Suppressor macrophage (primary cell): ENCODE measurements at regions not wholly inside any gene's neighbourhood (a gene's known extent, or its start where the extent isn't known, plus 50 kb on each side); places are given as distances from the start of the nearest gene placed in this dataset.
"Not testable (repeated sequence)": the region's sequence is repeated elsewhere in the genome, so short reads cannot be mapped to it uniquely, and the experiment has no call there.

Experiments used
- DNase-seq, 4 experiments: peaks; one replicate each; pipeline ENCODE4 v3.0.0-alpha.2; 2020 to 2022

DNA sequence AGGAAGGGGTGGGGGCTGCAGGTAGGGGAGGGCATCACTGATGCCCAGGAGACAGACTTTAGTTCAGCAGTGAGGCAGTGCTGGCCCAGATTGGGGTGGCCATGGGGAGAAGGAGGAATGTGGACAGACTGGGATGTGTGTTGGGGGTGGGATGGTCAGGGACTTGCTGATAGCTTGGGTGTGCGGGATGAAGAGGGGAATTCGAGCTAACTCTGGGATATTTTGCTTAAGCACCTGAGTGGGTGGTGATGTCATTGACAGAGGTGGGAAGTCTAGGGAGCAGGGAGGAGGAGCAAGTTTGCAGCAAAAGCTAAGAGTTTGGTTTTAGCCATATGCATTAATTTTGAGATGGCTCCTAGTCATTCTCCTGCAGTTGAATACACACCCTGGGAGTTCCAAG, 207.5 kb downstream of the RPLP1 start:
- DNase-seq: no peak

DNA sequence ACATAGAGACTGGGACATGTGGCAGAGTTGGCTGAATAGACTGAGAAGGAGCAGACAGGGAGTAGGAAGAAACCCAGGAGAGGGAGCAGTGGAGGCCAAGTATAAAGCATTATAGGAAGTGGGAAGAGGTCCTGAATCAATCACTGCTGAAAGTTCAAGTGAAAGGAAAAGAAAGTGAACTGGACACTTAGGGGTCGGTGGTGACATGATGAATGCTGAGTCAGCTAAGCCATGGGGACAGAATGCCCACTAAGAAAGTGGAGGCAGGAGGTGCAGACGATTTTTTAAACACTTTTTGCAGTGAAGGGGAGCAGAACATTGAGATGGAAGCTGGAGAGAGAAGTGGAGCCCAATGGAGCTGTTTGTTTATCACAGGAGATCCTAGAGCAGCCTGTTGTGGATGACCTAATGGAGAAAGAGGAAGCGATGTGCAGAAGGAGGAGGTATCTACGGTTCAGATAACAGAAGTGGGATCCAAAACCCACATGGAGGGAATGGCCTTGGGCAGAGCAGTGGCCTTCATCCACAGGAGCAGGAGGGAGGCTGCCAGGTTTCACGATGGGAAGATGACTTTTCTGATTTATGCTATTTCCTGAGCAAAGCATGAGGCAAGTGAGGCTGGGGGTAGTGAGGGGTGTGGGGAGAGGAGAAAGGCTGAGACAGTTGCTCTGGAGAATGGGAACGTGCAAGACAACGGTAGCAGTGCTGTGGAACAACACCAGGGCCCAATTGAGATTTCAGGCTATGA, 208.2 kb downstream of the RPLP1 start:
- peak; percentile 54 to 82 (median 72) for DNase-seq

DNA sequence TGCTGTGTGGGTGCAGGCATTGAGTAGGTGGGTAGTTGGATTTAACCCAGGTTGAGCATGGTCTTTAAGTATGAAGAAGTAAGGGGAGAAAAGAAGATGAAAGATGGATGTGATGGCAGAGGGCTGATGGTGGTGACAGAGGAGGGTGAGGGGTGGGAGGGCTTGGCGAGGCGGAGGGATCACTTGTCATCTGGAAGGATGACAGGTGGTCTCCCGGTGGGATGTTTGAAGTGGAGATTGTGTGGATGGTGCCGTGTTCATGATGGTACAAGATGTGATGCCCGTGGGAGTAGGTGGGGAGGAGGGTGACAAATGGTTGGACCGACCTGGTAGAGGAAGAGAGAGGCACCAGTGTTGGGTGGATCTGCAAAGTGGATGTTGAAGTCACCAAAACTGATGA, 208.8 kb downstream of the RPLP1 start:
- DNase-seq: no peak

DNA sequence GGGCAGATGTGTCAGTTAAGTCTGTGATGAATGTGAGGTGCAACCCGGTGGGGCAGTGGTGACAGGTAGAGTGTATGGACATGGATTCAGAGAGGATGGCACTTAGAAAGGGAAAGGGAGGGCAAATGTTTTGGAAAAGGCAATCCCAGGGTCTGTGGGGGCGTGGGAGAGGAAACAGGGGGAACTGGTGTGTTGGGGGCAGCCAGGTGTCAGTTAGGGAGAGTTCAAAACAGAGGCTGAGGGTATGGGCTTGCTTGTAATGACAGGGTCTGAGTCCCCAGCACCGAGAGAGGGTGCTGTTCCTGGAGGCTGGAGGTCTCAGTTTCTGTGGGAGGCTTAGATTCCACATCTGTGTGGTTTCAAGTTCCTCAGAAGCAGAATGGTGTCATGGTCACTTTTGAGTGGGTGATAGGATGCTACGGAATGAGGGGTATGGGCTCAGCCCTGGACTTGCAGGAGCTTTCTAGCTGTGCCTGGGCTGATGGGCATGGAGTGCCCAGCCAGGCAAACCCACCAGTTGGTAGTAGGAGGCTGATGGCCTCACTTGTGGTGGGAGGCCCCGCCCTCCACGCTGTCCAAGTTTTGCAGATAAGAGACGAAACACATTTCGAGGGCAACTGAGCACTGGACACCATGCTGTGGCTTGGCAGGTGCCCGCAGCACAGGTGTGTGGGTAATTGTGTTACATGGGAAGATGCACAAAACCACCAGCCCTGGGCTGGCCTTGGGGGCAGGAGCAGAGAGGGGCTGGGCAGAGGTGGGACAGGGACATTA, 209.4 kb downstream of the RPLP1 start:
- DNase-seq: peak; percentile 21 to 58 (median 43)

DNA sequence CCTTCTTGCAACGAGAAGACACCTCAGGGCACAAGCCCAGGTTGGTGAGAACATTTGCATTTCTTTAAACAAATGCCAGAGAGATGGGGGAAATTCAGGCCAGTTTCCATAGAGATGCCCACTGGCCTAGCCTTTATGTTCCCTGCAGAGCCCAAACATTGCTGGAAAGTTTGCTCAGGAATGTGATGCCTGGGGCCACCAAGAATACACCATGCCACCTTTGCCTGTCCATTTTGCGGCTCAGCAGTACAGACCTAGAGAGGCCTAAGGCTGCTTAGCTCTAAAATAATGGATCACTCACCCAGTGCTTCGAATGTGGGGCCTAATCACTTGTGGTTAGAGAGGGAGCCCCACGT, 210.0 kb downstream of the RPLP1 start:
- no peak for DNase-seq

DNA sequence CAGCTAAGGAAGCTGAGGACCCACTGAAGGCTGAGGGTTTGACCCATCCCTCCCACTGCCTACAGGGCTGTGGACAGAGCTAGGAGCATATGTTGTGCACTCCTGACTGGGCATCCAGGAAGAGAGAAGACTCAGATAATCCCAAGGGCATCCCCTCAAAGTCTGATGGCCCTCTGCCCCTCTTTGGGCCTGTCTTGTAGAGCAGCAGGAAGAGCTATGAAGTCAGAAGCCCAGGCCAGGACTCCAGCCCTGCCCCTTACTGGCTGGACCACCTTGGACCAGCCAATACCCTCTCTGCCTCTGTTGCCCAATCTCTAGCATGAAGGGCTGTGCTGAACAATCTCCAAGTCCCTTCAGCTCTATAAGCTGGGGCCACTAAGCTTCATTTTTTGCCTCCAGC, 210.8 kb downstream of the RPLP1 start:
- DNase-seq: no peak

DNA sequence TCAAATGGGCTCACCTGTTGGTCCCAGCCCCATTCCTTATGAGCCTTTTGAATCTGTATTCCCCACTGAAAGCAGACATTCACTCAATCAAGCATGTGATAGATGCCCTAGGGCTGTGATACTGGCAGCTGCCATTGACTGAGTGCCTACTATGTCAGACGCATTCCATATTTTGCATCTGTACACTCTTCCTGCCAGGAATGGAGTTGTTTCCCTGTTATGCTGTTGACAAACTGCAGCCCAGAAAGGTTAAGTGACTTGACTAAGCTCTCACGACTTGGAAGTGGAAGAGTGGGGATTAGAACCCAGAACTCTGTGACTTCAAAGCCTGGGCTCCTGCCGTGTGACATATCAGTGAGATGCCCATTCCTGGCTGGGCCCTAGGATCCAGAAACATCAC, 211.4 kb downstream of the RPLP1 start:
- no peak for DNase-seq

DNA sequence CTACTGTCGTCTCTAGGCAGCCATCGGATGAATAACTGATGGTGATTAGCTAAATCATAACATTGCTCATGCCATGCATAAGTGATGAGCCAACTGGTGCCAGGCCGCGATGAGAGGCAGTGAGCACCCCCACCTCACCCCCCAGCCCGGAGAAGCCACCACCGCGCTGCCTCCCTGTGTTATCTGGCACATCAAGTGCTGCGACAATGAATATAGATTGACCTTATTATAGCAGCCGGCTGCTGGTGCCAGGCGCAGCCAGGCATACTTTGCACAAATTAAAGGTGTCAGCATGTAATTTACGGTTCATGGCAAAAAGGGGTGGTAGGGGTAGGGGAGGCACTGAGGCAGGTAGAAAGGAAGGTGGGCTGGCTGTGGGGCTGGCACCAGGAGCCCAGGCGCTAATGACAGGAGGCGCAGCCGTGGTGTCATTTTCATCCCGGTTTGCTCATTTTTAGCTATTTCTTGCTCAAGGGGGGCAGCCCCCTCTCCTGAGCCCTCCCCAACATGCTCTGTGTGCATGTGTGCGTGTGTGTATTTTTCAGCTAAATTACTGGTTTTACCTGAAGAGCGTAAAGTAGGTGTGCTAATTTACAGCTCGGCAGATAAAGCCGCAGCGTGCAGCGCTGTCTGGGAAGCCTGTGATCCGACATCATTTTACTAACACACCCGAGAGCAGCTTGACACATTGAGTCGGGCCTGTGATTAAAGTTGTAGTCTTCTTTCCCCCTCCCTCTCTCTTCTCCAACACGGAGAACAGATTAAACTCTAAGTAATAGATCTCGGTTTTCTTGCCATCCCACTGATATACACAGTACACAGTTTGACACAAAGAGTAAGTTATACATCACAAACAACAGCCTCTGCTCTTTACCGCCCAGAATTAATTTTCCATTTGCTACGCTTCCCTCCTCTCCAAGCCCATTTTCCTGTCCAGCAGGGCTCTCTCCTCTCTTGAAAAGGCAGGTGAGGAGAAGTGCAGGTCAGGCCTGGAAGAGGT, 212.3 kb downstream of the RPLP1 start:
- DNase-seq: no peak

DNA sequence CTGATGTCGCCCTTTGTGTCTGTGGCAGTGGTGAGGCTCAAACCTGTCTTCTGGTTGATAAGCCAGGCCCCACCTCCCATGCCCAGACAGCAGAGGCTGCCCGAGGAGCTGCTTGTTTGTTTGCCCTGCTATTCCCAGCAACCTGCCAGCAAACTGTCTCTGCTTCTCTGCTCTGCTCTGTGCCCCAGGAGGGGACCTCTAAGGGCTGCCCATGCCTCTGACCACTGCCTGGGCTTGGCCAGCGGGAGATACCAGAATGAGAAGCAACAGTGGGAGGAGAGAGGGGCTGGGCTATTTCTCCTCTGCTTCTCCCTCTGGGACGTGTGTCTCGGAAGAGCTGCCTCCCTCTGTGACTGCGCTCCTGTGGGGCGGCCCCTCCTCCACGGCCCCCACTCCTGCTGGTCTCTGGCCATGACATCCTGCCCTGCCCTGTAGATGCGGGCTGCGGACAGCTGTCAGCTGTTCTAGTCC, 213.1 kb downstream of the RPLP1 start:
- peak in 1 of 4 experiments; percentile 18 for DNase-seq

DNA sequence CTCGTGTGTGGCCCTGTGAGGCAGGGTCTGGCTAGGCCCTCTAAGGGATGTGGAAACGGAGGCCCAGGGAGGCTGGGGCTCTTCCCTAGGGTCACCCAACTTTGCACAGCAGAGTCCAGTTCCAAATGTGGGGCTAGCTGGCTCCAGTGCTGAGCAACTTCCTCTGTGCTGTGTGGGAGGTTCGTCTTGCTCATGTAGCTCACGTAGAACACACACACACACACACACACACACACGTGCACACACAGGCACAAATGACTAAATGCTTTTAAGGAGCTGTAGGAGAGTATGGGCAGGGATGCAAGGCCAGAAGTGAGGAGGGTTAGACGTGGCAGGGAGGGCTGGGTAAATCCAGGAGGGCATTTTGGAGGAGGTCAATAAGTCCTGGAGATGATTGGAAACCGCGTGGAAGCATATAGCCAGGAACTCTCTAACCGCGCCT, 213.8 kb downstream of the RPLP1 start:
- DNase-seq: peak; percentile 86 to 94 (median 90)

DNA sequence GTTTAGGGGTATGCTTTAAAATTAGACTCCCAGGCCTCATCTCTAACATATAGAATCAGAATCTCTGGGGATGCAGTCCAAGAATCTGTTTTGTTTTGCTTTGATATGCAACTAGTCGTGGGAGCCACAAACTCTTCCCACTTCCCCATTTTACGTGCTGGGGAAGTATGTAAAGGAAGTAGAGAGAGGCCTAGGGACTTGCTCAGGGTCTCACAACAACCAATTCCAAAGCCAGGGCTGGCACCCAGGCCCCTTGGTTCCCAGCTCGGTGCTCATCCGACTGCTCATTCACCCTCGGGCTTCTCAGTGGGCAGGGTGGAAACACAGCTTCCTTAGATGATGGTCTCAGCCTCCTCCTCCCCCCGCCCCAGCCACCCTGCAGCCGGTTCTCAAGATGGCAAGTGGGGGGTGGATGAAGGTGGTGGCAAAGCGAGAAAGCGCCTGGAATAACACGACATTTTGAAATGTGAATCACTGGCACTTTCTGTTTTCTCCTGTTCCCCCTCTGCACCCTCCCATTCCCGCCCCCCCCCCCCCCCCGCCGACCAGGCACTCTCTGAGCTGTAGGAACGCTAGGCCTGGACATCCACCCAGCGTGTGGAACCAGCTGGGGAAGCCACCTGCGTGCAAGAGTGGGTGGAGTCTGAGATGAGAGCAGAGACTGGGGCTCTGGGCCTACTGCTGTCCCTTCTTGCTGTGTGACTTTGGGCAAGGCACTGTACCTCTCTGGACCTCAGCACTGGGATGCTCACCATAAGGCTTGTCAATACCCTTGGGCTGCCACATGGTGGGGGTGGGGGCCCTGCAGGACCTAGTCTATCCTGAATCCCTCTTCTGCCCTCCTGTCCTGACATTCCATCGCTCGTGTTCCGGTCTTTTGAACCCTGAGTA, 214.5 kb downstream of the RPLP1 start:
- DNase-seq: peak; percentile 87 to 95 (median 90)

DNA sequence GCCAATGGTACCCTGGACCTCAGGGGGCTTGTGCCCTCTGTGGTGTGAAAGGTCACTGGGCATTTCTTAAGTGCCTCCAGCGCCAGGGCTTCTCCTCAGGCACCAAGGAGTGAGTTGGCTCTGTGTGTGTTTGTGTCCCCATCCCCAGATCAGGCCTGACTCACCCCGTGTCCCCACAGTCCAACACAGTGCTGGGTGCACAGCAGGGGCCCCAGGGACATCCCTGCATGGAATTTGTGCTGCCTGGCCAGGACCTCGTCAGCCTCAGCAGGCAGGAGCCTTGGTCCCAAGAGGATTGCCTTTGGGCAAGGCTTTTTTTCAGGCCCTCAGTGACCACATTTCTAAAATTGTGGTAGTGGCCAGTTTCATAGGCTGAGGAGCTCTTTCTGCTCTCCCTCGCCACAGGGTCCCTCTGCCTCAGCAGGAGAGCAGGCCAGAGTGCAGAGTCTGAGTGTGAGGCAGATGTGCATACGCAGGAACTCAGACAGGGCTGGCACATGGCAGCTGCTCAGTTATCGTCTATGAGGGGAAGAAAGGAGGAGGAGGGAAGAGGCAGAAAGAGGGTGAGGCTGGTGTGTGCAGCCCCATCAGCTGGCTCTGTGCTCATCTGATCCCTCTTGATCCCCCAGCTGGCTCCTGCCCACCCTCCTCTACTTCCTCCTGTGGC, 215.6 kb downstream of the RPLP1 start:
- peak; percentile 12 to 48 (median 40) for DNase-seq

DNA sequence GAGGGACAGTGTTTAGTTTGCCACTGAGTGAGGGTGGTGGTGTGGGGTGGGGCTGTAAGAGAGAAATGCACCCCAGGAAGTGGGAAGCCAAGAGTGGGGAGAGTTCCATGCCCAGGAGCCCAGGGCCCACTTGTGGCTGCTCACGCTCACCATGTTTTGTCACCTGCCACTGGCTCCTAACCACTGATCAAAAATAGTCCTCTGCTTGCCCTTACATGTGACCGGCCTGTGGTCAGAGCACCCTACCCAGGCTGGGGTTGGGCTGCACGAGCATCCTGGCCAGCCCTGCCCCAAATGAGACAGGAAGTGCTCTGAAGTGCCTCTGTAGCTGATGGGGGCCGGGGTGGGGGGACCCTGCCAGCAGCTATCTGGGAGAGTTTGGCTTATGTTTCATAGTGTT, 216.3 kb downstream of the RPLP1 start:
- DNase-seq: peak; percentile 47 to 64 (median 64)

DNA sequence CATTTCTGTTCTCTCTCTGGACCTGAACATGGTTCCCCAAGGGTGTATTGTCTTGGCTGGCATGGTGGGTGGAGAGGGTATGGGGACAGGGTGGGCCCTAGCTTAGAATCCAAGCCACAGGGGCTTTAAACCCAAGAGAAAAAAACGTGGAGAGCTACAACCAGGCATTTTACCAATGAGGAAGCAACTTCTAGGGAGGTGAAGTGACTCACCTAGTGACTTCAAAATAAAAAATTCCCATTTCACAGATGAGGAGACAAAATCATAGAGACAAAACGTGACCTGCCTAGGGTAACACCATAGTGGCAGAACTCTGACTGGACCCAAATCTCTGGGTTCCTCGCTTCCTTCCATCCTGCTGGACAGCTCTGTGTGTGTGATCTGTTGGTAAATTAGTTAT, 216.8 kb downstream of the RPLP1 start:
- DNase-seq: peak in 1 of 4 experiments; percentile 40

DNA sequence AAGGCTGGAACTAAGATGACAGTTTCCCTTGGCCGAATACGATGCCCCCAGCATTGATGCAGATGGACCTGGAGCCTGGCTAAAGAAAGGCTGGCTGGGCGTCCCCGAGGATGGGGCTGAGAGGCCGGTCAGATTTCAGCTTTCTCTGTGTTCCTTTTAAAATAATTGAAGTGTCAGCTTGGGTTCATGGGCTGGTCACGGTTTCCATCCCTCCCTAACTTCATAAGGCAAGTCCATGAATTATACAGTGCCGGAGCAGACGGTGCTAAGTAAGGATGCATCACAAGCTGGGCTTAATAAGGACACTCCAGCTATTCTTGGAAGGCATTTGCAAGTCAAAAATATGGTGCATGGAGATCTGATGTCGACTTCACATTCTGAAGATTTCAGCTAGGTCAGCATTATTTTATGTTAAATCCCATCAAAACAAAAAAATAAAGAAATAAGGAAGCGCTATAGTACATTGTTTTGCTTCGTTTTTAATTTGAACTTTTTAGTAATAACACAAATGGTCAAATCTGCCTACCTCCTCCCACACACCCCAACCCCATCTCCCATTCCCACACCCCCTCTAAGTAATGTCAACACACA, 220.8 kb downstream of the RPLP1 start:
- no peak for DNase-seq

DNA sequence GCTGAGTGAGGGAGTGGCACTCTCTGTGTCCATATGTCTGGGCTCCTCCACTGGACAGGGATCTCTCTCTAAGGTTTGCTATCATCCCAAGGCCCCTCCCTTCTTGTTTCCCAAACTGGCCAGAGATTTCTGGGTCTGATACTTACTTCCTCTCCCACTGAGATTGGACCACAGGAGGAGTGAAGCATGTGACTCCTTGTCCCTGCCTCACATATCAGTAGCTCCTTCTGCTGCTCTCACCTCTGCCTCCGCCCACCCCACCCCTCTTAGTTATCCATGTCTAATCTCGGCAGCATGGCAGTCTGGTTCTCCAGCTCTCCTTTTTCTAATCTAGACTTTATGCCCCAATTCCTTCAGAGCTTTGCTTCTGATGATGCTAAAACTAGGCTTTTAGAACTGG, 223.1 kb downstream of the RPLP1 start:
- DNase-seq: no peak

DNA sequence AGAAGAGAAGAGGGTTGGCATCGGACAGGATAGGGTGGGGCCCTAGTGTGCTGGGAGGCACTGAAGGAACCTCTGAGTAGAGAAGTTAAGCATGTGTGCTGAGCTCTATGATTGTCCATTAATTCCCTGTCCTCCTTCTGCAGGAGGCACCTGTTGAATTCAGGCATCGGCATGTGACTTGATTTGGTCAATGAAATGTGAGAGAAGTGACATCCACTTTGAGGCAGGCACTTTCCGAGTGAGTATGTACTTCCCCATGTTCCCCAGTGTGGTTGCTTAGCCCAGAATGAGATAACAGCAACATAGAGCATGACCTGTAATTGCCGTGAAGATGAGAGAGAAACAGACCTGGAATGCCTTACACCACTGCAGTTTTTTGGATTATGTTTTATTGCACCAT, 224.8 kb downstream of the RPLP1 start:
- DNase-seq: peak; percentile 24 to 60 (median 45)

DNA sequence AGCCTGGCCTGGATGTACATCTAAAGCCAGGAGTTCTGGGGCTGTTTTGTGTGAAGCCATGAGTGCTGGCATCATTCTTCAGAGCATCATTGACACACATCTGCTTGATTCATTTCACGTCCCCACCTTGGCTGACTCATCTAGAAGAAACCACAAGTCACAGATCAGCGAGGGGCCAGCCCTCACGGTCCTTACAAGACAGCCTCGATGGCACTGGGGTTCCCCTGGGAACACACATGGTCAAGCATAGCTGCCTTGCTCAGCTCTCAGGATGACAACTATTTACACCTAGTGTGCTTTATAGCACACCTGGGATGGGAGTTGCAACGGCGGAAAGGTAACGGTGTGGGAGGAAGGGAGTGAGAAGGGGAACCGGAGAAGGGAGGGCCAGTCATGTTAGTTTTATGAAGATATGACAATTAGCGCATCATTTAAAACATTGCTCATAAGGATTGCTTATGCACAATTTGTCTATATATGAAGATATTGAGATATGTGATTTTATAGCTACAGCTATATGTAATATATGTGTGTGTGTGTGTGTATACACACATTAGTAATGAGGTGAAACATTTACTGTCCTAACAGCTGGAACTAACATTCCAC, 227.1 kb downstream of the RPLP1 start:
- no peak for DNase-seq

DNA sequence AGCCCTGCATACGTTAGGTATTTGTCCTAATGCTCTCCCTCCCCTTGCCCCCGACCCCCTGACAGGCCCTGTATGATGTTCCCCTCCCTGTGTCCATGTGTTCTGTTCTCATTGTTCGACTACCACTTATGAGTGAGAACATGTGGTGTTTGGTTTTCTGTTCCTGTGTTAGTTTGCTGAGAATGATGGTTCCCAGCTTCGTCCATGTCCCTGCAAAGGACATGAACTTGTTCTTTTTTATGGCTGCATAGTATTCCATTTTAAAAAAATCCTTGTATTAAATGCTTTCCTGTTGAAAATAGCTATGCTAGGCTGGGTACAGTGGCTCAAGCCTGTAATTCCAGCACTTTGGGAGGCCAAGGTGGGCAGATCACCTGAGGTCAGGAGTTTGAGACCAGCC, 232.2 kb downstream of the RPLP1 start:
- DNase-seq: not testable (repeated sequence)
